MM.1S (cell line): ENCODE measurements at regions not wholly inside any gene's neighbourhood (a gene's known extent, or its start where the extent isn't known, plus 50 kb on each side); places are given as distances from the start of the nearest gene placed in this dataset.

Experiments
- DNase-seq: peaks from one replicate; pipeline ENCODE4 v3.0.0-alpha.2; 2015
- H2AFZ ChIP-seq: fragments of 300-600 bp; sonication (generic); 2 replicates; pipeline ENCODE4 v1.6.0; 2016; ENCODE audit warnings: antibody characterized with exemption, low read length
- H3F3A ChIP-seq: fragments of 300-600 bp; sonication (generic); 2 replicates; pipeline ENCODE4 v1.6.1; 2016; ENCODE audit warnings: mild to moderate bottlenecking, antibody characterized with exemption, low read length, moderate library complexity, mixed read lengths; ENCODE audit not compliant: insufficient read depth
- H3K27ac ChIP-seq: fragments of 300-600 bp; sonication (generic); 2 replicates; pipeline ENCODE4 v1.5.1; 2016; ENCODE audit warnings: mild to moderate bottlenecking, low read length
- H3K27me3 ChIP-seq: fragments of 300-600 bp; sonication (generic); replicated peaks from 2 replicates; pipeline ENCODE4 v1.6.0; 2016; ENCODE audit warnings: low read length; ENCODE audit not compliant: insufficient read depth
- H3K36me3 ChIP-seq: fragments of 300-600 bp; sonication (generic); replicated peaks from 2 replicates; pipeline ENCODE4 v1.6.1; 2016; ENCODE audit warnings: mild to moderate bottlenecking, low read length, mixed read lengths; ENCODE audit not compliant: insufficient read depth
- H3K4me1 ChIP-seq: fragments of 300-600 bp; sonication (generic); 2 replicates; pipeline ENCODE4 v1.6.1; 2016; ENCODE audit warnings: low read length, mixed read lengths
- H3K4me2 ChIP-seq: fragments of 300-600 bp; sonication (generic); 2 replicates; pipeline ENCODE4 v1.6.0; 2016; ENCODE audit warnings: low read depth, low read length
- H3K4me3 ChIP-seq: fragments of 300-600 bp; sonication (generic); 2 replicates; pipeline ENCODE4 v1.5.1; 2016; ENCODE audit warnings: low read length, mixed read lengths
- H3K79me2 ChIP-seq: fragments of 300-600 bp; sonication (generic); 2 replicates; pipeline ENCODE4 v1.6.1; 2016; ENCODE audit warnings: mixed run types, low read length, mixed read lengths
- H3K9ac ChIP-seq: fragments of 300-600 bp; sonication (generic); 2 replicates; pipeline ENCODE4 v1.6.1; 2016; ENCODE audit warnings: low read length, mixed read lengths
- H3K9me2 ChIP-seq: fragments of 300-600 bp; sonication (generic); replicated peaks from 2 replicates; pipeline ENCODE4 v1.6.1; 2016; ENCODE audit warnings: mild to moderate bottlenecking, low read length, mixed read lengths; ENCODE audit not compliant: insufficient read depth
- H3K9me3 ChIP-seq: fragments of 300-600 bp; sonication (generic); replicated peaks from 2 replicates; pipeline ENCODE4 v1.6.1; 2016; ENCODE audit warnings: mild to moderate bottlenecking, low read length, mixed read lengths; ENCODE audit not compliant: insufficient read depth
- H4K20me1 ChIP-seq: fragments of 300-600 bp; sonication (generic); 2 replicates; pipeline ENCODE4 v1.6.1; 2016; ENCODE audit warnings: mild to moderate bottlenecking, low read length, moderate library complexity, mixed read lengths; ENCODE audit not compliant: insufficient read depth
- CTCF ChIP-seq: fragments of 300-600 bp; sonication (generic); IDR thresholded peaks from 2 replicates; pipeline ENCODE4 v1.5.1; 2016; ENCODE audit warnings: antibody characterized with exemption, low read length, mixed read lengths
- EZH2 ChIP-seq: fragments of 300-600 bp; sonication (generic); optimal IDR thresholded peaks from 2 replicates; pipeline ENCODE3; 2017; ENCODE audit warnings: low read depth, mild to moderate bottlenecking, antibody characterized with exemption, low read length, mixed read lengths
- EZH2phosphoT487 ChIP-seq: fragments of 300-600 bp; sonication (generic); IDR thresholded peaks from 2 replicates; pipeline ENCODE4 v1.6.1; 2018; ENCODE audit warnings: antibody characterized with exemption, low read length

- Histone ChIP-seq H3K9me2 (no peaks in the 10 kb centered on the region), H3K9ac (no peak overlapping the region), H3K4me3 (no peak overlapping the region), H2AFZ (no peak overlapping the region), H3K9me3 (no peaks in the 10 kb centered on the region), H3K27me3 (no peaks in the 10 kb centered on the region), H3K27ac (no peak overlapping the region), H3K79me2 (no peaks in the 10 kb centered on the region), H3K4me1 (no peaks in the 10 kb centered on the region), H3K4me2 (no peak overlapping the region), H3F3A (no peaks in the 10 kb centered on the region), H4K20me1 (no peaks in the 10 kb centered on the region), H3K36me3 (no peaks in the 10 kb centered on the region)
- no peak for TF ChIP-seq EZH2
- no peak for TF ChIP-seq EZH2phosphoT487
- TF ChIP-seq CTCF = no peak
- no peak for DNase-seq
These were observed 223.6 kb downstream of the C1D start for GRCh38 chr2:67839242-67839641.

- Histone ChIP-seq H3K27ac (no peak overlapping the region), H3K9me3 (no peaks in the 10 kb centered on the region), H3K79me2 (no peaks in the 10 kb centered on the region), H3K9ac (no peak overlapping the region), H3F3A (no peaks in the 10 kb centered on the region), H3K9me2 (no peaks in the 10 kb centered on the region), H4K20me1 (no peaks in the 10 kb centered on the region), H3K36me3 (no peaks in the 10 kb centered on the region), H3K4me1 (no peaks in the 10 kb centered on the region), H2AFZ (no peak overlapping the region), H3K4me2 (no peak overlapping the region), H3K27me3 (no peaks in the 10 kb centered on the region), H3K4me3 (no peak overlapping the region)
- no peak for DNase-seq
- no peak for TF ChIP-seq CTCF
These were observed 223.1 kb downstream of the C1D start for GRCh38 chr2:67839668-67840067.

GRCh38 chr2:67840460-67841068, 222.2 kb downstream of the C1D start:
- Histone ChIP-seq H3K27me3 (no peaks in the 10 kb centered on the region), H3K4me1 (no peaks in the 10 kb centered on the region), H3K36me3 (no peaks in the 10 kb centered on the region), H3K9ac (no peak overlapping the region), H3K9me2 (no peaks in the 10 kb centered on the region), H4K20me1 (no peaks in the 10 kb centered on the region), H3K79me2 (no peaks in the 10 kb centered on the region), H3K9me3 (no peaks in the 10 kb centered on the region), H3K4me2 (no peak overlapping the region), H3K27ac (no peak overlapping the region), H3K4me3 (no peak overlapping the region), H3F3A (no peaks in the 10 kb centered on the region), H2AFZ (no peak overlapping the region)
- peak; percentile 83 for TF ChIP-seq CTCF
- no peak for TF ChIP-seq EZH2
- DNase-seq = peak; percentile 61

GRCh38 chr2:67841711-67842110, 221.1 kb downstream of the C1D start:
- H3K79me2 ChIP-seq = no peaks in the 10 kb centered on the region
- no peak overlapping the region for H3K4me2 ChIP-seq
- TF ChIP-seq EZH2phosphoT487 (no peak), CTCF (no peak), EZH2 (no peak)
- H3K4me3 ChIP-seq = no peak overlapping the region
- H3K9ac ChIP-seq = no peak overlapping the region
- no peak overlapping the region for H2AFZ ChIP-seq
- H3K4me1 ChIP-seq = no peaks in the 10 kb centered on the region
- no peaks in the 10 kb centered on the region for H3K9me3 ChIP-seq
- no peaks in the 10 kb centered on the region for H3K27me3 ChIP-seq
- H3K27ac ChIP-seq = no peak overlapping the region
- H3K9me2 ChIP-seq = no peaks in the 10 kb centered on the region
- no peaks in the 10 kb centered on the region for H3F3A ChIP-seq
- no peak for DNase-seq
- H3K36me3 ChIP-seq = no peaks in the 10 kb centered on the region
- H4K20me1 ChIP-seq = no peaks in the 10 kb centered on the region
